NCI-H748 (cell line): ENCODE measurements at regions not wholly inside any gene's neighbourhood (a gene's known extent, or its start where the extent isn't known, plus 50 kb on each side); places are given as distances from the start of the nearest gene placed in this dataset.
"Not testable (repeated sequence)": the region's sequence is repeated elsewhere in the genome, so short reads cannot be mapped to it uniquely, and the experiment has no call there.

Experiments
- DNase-seq: peaks from one replicate; lab custom pipeline; 2025; ENCODE audit not compliant: unreplicated experiment; lab: John Stamatoyannopoulos, UW

- peak; percentile 52 for DNase-seq
Measured at GRCh38 chr2:149884871-149885270, 297.3 kb upstream of the MMADHC start.

GRCh38 chr2:149877913-149878312, 290.3 kb upstream of the MMADHC start:
- peak; percentile 7 for DNase-seq

- DNase-seq, result no peak
Measured at GRCh38 chr2:149877074-149877473, 289.5 kb upstream of the MMADHC start.

DNA sequence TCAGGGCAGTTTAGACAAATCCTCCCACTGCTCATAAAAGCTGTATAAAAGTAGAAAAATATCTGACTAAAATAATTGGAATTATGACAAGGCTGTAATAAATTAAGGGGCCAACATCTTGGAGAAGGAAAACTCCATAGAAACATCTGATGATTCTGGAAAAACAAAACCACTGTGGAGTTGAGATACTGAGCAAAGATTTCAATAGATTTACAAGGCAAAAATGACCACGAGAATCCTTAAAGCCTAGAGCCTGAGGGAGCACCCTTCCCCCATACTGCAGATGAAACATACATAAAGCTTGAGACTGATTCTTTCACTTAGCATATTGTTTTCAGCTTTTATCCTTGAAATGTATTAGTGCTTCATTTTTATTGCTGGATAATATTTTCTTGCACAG, 286.4 kb upstream of the MMADHC start:
- no peak for DNase-seq

GRCh38 chr2:149872638-149873150, 285.1 kb upstream of the MMADHC start:
- DNase-seq, result no peak

DNA sequence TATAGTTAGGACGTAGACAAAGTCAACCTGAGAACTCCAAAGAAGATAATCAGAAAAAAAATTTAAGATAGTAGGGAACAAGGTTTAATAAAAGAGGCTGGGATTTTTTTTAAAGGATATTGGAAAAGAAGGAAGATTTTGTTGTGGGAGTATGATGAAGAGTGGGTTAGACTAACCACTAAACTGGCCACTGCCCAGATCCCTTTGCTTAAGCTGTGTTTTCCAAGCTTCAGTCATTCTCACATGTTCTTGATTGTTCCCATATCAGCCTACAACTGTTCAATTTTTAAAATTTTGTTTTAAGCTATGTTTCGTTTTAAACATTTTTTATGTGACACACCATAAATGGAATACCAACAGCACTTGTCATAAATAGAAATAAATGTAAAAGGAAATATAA, 284.5 kb upstream of the MMADHC start:
- no peak for DNase-seq

GRCh38 chr2:149871091-149871885, 283.7 kb upstream of the MMADHC start:
- no peak for DNase-seq

- no peak for DNase-seq
Measured at GRCh38 chr2:149863227-149863626, 275.7 kb upstream of the MMADHC start.

DNA sequence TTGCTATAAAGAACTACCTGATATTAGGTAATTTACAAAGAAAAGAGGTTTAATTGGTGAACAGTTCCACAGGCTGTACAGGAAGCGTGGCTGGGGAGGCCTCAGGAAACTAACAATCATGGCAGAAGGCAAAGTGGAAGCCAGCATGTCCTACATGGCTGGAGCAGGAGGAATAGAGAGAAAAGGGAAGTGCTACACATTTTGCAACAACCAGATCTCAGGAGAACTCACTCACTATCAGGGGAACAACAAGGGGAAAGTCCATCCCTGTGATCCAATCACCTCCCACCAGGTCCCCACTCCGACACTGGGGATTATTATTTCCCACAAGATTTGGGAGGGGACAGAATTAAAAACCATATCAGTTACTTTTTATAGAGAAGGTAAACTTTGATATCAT, 273.5 kb upstream of the MMADHC start:
- no peak for DNase-seq

GRCh38 chr2:149860276-149860921, 272.8 kb upstream of the MMADHC start:
- no peak for DNase-seq

GRCh38 chr2:149858901-149859634, 271.5 kb upstream of the MMADHC start:
- no peak for DNase-seq

DNA sequence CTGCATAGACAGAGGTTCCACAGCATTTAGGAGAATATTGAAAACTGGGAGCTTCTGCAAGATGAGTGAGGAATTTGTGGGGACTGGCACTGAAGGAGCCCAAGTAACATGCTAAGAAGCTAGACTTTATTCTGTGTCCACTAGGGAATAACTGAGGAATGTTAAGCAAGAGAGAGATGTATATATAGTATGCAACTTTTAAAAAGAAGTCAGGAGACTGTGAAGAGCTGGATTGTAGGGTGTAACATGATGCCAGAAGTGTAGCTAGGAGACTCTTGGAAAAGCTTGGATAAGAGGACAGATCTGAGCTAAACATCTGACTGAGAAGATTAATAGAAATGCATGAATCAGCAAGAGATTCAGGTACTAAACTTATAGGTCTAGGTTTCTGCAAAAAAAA, 270.6 kb upstream of the MMADHC start:
- DNase-seq, result no peak

DNA sequence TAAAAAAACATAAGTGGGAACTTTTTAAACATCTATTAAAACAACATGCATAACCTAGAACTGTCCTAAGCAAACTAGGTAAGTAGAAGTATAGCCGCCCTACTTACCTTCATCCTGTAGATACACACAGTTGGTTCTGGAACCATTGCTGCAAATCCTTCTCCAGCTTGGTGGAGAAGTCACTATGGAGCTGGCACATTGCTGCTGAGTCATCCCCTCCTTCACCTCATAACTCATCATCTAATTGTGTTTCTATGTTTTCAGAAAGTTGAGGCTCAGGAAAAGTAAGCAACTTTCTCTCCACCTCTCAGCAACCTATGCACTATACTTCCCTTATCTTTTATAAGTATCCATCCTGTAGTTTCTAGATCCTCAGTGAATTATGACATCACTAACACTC, 269.8 kb upstream of the MMADHC start:
- no peak for DNase-seq

DNA sequence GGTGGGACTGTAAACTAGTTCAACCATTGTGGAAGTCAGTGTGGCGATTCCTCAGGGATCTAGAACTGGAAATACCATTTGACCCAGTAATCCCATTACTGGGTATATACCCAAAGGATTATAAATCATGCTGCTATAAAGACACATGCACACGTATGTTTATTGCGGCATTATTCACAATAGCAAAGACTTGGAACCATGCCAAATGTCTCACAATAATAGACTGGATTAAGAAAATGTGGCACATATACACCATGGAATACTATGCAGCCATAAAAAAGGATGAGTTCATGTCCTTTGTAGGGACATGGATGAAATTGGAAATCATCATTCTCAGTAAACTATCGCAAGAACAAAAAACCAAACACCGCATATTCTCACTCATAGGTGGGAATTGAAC, 268.3 kb upstream of the MMADHC start:
- not testable (repeated sequence) for DNase-seq

DNA sequence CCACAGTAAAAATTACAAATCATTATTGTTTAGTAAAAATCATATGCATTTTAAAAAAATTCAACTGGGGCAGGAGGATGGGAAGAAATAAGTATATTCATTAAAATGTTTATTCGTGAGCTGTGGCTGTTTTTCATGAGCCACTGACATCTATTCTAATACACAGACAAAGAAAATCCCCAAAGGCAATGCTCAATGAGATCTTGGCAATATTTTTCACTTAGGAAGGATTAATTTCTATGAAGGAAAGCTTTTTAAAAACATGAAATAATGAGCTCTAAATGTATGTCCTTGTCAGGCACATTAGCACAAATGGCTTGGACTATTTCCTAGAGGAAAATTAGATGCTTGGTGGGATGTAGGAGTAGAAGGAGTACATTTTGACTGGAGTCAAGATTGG, 262.0 kb upstream of the MMADHC start:
- DNase-seq, result no peak

DNA sequence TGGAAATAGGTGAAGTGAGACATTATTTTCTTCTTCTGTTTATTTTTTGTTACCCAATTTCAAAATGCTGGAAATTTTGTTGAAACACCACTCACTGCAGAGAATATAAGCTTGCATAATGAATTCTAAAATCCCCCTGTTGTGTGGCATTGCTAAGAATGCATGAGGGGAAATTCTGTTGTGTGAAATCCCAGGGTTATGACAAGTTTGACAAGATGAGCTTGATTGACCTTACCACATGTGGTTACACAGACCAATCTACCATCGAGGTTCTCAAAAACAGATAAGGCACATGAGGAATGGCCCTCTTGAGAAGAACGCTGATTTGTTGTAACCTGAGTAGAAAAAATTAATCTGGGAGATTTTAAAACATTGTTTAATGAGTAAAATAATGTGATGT, 261.6 kb upstream of the MMADHC start:
- DNase-seq, result no peak

- DNase-seq, result peak; percentile 9
Measured at GRCh38 chr2:149841396-149841795, 253.8 kb upstream of the MMADHC start.

- no peak for DNase-seq
Measured at GRCh38 chr2:149832324-149832723, 244.7 kb upstream of the MMADHC start.

GRCh38 chr2:149828520-149829210, 241.1 kb upstream of the MMADHC start:
- no peak for DNase-seq

GRCh38 chr2:149827585-149828126, 240.1 kb upstream of the MMADHC start:
- no peak for DNase-seq
